Neutrophil (primary cell): ENCODE measurements at regions not wholly inside any gene's neighbourhood (a gene's known extent, or its start where the extent isn't known, plus 50 kb on each side); places are given as distances from the start of the nearest gene placed in this dataset.

Source experiments
- H3K27ac ChIP-seq: fragments of 200-600 bp; sonication (generic); 2 replicates; pipeline ENCODE4 v1.5.1; 2016; ENCODE audit warnings: mild to moderate bottlenecking, moderate library complexity
- H3K27me3 ChIP-seq: fragments of 200-600 bp; sonication (generic); 2 replicates; pipeline ENCODE4 v1.6.0; 2016; ENCODE audit warnings: mild to moderate bottlenecking
- H3K36me3 ChIP-seq: fragments of 200-600 bp; sonication (generic); 2 replicates; pipeline ENCODE4 v1.5.1; 2017
- H3K4me1 ChIP-seq, 2 experiments: fragments of 200-600 bp in 1 of 2; sonication (generic) in 1 of 2; 1 replicate in 1 of 2; 2 replicates in 1 of 2; pipeline versions ENCODE4 v1.5.1 to v1.6.1; 2013 to 2016; ENCODE audit warnings: low read depth in 1 of 2, low read length in 1 of 2, mild to moderate bottlenecking in 1 of 2, moderate library complexity in 1 of 2; ENCODE audit not compliant: control insufficient read depth in 1 of 2, insufficient read depth in 1 of 2
- H3K4me3 ChIP-seq, 2 experiments: fragments of 200-600 bp in 1 of 2; sonication (generic) in 1 of 2; 1 replicate in 1 of 2; 2 replicates in 1 of 2; pipeline ENCODE4 v1.5.1; 2013 to 2016; ENCODE audit warnings: low read depth in 1 of 2, low read length in 1 of 2, mild to moderate bottlenecking in 1 of 2, moderate library complexity in 1 of 2
- H3K9me3 ChIP-seq: fragments of 200-600 bp; sonication (generic); 2 replicates; pipeline ENCODE4 v1.5.1; 2016
- TF ChIP-seq, protein P1 (sequence below): fragments of 200-600 bp; sonication (generic); IDR thresholded peaks from 2 replicates; pipeline ENCODE4 v1.5.1; 2016; ENCODE audit warnings: antibody characterized with exemption

DNA sequence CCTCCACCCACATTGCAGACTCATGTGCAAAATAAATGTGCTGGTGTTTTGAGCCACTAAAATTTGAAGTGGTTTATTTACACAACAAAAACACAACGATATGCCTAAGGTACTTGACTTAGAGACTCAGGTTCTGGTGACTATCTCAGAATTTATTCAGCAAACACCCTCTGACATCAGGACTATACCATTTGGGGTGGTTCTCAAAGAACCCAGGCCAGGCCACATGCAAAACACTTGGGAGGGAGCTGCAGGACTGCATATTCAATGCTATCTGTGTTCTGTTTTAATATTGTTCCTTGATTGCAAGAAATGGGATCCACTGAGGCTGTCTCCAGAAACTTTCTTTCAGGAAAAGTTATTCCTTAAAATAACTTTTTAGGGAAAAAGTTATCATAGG lies 91.6 kb downstream of the LINC00237 start:
- H3K4me1 ChIP-seq, result no peaks in the 10 kb centered on the region
- TF ChIP-seq, protein P1, sequence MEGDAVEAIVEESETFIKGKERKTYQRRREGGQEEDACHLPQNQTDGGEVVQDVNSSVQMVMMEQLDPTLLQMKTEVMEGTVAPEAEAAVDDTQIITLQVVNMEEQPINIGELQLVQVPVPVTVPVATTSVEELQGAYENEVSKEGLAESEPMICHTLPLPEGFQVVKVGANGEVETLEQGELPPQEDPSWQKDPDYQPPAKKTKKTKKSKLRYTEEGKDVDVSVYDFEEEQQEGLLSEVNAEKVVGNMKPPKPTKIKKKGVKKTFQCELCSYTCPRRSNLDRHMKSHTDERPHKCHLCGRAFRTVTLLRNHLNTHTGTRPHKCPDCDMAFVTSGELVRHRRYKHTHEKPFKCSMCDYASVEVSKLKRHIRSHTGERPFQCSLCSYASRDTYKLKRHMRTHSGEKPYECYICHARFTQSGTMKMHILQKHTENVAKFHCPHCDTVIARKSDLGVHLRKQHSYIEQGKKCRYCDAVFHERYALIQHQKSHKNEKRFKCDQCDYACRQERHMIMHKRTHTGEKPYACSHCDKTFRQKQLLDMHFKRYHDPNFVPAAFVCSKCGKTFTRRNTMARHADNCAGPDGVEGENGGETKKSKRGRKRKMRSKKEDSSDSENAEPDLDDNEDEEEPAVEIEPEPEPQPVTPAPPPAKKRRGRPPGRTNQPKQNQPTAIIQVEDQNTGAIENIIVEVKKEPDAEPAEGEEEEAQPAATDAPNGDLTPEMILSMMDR, result no peak
- H3K27ac ChIP-seq, result no peak overlapping the region
- H3K27me3 ChIP-seq, result peaks cover 84% of the 10 kb centered on the region
- no peak overlapping the region for H3K4me3 ChIP-seq
- H3K9me3 ChIP-seq, result no peaks in the 10 kb centered on the region
- H3K36me3 ChIP-seq, result no peaks in the 10 kb centered on the region

DNA sequence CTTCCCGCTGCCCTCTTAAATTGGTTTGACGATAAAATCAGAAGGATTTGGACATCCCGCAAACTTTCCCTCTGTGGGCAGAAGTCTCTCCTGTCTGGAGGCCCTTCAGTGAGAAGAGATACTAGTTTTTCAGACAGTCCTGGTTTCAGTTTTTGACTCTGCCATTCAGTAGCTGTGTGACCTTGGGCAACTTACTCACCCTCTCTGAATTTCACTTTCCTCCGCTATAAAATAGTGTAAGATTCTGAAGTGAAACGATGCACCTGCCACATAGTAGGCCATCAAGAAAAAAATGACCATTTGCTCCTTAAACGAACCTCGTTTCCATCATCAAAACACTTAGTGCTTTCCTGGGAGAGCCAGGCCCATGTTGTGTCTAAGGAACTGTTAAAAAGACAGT lies 97.2 kb downstream of the LINC00237 start:
- no peak overlapping the region for H3K4me3 ChIP-seq
- H3K27me3 ChIP-seq, result peaks cover 36% of the 10 kb centered on the region
- TF ChIP-seq, protein P1, result no peak
- no peaks in the 10 kb centered on the region for H3K9me3 ChIP-seq
- no peaks in the 10 kb centered on the region for H3K4me1 ChIP-seq
- no peaks in the 10 kb centered on the region for H3K36me3 ChIP-seq
- H3K27ac ChIP-seq, result no peak overlapping the region

DNA sequence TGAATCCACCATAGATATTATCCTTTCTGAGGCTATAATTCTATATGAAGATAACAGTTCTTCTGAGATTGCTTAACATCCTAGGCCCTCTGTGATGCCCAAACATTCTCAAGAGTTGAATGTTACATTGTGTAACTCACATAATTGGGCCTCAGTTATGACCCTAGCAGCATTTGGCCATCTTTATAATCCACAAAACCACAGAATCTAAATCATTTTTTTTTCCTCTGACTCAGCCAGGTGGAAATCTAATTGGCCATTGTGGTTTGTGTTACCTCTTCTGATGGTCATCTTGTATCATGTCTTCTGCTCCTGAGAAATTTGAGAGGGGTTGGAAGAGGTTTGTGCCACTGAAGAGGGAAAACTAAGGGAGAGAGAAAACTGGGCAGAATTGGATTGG lies 99.5 kb downstream of the LINC00237 start:
- Histone ChIP-seq H3K4me3 (no peak overlapping the region), H3K27ac (no peak overlapping the region), H3K27me3 (peaks cover 24% of the 10 kb centered on the region), H3K9me3 (no peaks in the 10 kb centered on the region), H3K36me3 (no peaks in the 10 kb centered on the region), H3K4me1 (no peaks in the 10 kb centered on the region)
- TF ChIP-seq, protein P1, result no peak

DNA sequence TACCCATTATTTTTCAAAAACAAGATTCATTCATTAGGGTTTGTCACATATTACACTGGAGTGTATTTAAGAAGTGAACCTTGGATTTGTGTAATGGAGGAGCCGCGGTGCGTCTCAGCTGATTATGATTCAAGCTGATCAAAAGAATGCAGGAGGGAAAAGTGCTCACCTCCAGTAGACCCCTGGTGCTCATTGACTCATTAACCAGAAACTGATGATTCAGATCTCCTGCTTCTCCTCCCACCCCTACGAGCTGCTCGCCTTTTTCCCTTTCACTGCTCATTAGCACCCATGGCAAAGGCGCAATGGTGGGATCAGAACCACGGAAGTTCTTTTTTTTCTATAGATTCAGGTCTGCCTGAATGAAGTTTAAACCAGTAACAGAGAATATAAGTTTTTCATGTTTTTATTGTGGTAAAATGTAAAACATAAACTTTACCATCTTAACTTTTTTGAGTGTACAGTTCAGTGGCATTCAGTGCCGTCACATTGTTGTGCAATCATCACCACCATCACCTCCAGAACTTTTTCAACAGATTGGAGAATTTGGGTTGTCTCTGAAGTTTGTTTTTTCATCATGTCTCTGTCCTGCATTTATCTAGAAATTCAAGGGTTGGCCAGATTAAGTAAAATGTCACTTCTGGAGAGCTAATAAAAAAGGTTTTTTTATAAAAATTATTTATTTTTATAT lies 101.6 kb downstream of the LINC00237 start:
- H3K27me3 ChIP-seq, result peaks cover 36% of the 10 kb centered on the region
- H3K4me1 ChIP-seq, result no peaks in the 10 kb centered on the region
- TF ChIP-seq, protein P1, result no peak
- H3K27ac ChIP-seq, result no peak overlapping the region
- no peaks in the 10 kb centered on the region for H3K36me3 ChIP-seq
- H3K9me3 ChIP-seq, result no peaks in the 10 kb centered on the region
- H3K4me3 ChIP-seq, result no peak overlapping the region

DNA sequence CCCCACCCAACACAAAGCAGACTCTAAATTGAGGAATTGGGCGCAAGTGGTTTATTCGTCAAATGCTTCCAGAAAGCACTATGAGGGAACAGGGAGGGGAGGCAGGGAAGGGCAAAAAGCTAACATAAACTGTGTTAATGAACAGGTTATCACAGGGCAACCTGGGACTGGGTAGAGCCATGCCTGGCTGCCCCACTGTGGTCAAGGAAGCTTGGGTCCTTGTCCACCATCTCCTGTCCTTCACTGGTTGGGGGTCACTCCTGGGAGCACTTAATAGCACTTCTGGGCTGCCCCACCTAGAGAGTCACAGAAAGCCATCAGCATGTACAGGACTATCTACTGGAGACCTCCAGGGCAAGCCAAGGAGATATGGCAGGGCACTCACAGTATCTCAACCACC lies 102.3 kb downstream of the LINC00237 start:
- Histone ChIP-seq H3K36me3 (no peaks in the 10 kb centered on the region), H3K4me1 (no peaks in the 10 kb centered on the region), H3K27me3 (peaks cover 42% of the 10 kb centered on the region), H3K4me3 (no peak overlapping the region), H3K27ac (no peak overlapping the region), H3K9me3 (no peaks in the 10 kb centered on the region)
- TF ChIP-seq, protein P1, result no peak
